HG03135 (cell line): ENCODE measurements at regions not wholly inside any gene's neighbourhood (a gene's known extent, or its start where the extent isn't known, plus 50 kb on each side); places are given as distances from the start of the nearest gene placed in this dataset.

Source experiments
- ATAC-seq: cut with Tn5 transposase; IDR thresholded peaks from one replicate; pipeline ENCODE4 v1.9.1; 2021; ENCODE audit warnings: mild to moderate bottlenecking, moderate library complexity; ENCODE audit not compliant: unreplicated experiment

- no peak for ATAC-seq
These were observed 86.1 kb upstream of the CYYR1 start for GRCh38 chr21:26659182-26659581.

GRCh38 chr21:26655460-26655859, 82.4 kb upstream of the CYYR1 start:
- ATAC-seq = no peak

- no peak for ATAC-seq
These were observed 80.3 kb upstream of the CYYR1 start for GRCh38 chr21:26653430-26653829.

- ATAC-seq = no peak
These were observed 79.8 kb upstream of the CYYR1 start for GRCh38 chr21:26652854-26653253.

GRCh38 chr21:26641062-26641461, 68.0 kb upstream of the CYYR1 start:
- ATAC-seq = no peak

GRCh38 chr21:26637201-26637745, 64.2 kb upstream of the CYYR1 start:
- ATAC-seq = no peak

GRCh38 chr21:26635681-26636080, 62.6 kb upstream of the CYYR1 start:
- ATAC-seq = no peak

GRCh38 chr21:26632691-26633090, 59.6 kb upstream of the CYYR1 start:
- no peak for ATAC-seq

- no peak for ATAC-seq
These were observed 53.1 kb upstream of the CYYR1 start for GRCh38 chr21:26626187-26626586.

- ATAC-seq = no peak
These were observed 52.0 kb upstream of the CYYR1 start for GRCh38 chr21:26624983-26625519.
